ENCODE measurements at regions not wholly inside any gene's neighbourhood (a gene's known extent, or its start where the extent isn't known, plus 50 kb on each side); places are given as distances from the start of the nearest gene placed in this dataset.
"Not testable (repeated sequence)": the region's sequence is repeated elsewhere in the genome, so short reads cannot be mapped to it uniquely, and the experiment has no call there.

DNA sequence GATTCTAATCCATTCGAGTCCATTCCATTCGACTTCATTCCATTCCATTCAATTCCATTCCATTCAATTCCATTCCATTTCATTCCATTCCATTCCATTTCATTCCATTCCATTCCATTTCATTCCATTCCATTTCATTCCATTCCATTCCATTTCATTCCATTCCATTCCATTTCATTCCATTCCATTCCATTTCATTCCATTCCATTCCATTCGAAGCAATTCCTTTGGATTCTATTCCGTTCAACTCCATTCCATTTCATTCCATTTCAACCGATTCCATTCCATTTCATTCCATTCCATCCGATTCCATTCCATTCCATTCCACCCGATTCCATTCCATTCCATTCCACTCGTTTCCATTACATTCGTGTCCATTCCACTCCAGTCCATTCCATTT is 2583.2 kb upstream of the TPTE start:
- not testable (repeated sequence) for TF ChIP-seq CTCF (IDR thresholded peaks at IDR 0.05; ENCODE audit: control extremely low read depth in 1 of 3, insufficient read depth in 1 of 3, low read depth in 1 of 3, low read length in 3 of 3); RAD21 (IDR thresholded peaks at IDR 0.05 in 1 of 2, conservative IDR thresholded peaks at IDR 0.05 in 1 of 2; ENCODE audit: low read depth in 2 of 2, low read length in 2 of 2); TEAD4 (IDR thresholded peaks at IDR 0.05; ENCODE audit: low read depth, low read length); MAFK (IDR thresholded peaks at IDR 0.05; ENCODE audit: low read depth, low read length); CHD2 (IDR thresholded peaks at IDR 0.05; ENCODE audit: low read length); KDM5A (IDR thresholded peaks at IDR 0.05; ENCODE audit: low read length); RNF2 (IDR thresholded peaks at IDR 0.05; ENCODE audit: borderline replicate concordance, low read depth, low read length, missing control alignments, poor library complexity, severe bottlenecking)
- TF ChIP-seq, protein P1, sequence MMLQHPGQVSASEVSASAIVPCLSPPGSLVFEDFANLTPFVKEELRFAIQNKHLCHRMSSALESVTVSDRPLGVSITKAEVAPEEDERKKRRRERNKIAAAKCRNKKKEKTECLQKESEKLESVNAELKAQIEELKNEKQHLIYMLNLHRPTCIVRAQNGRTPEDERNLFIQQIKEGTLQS (IDR thresholded peaks at IDR 0.05; ENCODE audit: insufficient read depth, low read depth, low read length), result not testable (repeated sequence)
- TF ChIP-seq, protein P2, sequence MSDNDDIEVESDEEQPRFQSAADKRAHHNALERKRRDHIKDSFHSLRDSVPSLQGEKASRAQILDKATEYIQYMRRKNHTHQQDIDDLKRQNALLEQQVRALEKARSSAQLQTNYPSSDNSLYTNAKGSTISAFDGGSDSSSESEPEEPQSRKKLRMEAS (IDR thresholded peaks at IDR 0.05), result not testable (repeated sequence)
- TF ChIP-seq, protein P3, sequence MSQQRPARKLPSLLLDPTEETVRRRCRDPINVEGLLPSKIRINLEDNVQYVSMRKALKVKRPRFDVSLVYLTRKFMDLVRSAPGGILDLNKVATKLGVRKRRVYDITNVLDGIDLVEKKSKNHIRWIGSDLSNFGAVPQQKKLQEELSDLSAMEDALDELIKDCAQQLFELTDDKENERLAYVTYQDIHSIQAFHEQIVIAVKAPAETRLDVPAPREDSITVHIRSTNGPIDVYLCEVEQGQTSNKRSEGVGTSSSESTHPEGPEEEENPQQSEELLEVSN (IDR thresholded peaks at IDR 0.05), result not testable (repeated sequence)

Data from H1 (cell line).